CD14-positive monocyte (primary cell): ENCODE measurements at regions not wholly inside any gene's neighbourhood (a gene's known extent, or its start where the extent isn't known, plus 50 kb on each side); places are given as distances from the start of the nearest gene placed in this dataset.

ENCODE experiments used
- DNase-seq, 3 donors: peaks; one replicate each; pipeline ENCODE4 v3.0.0-alpha.2; 2011 to 2022
- H2AFZ ChIP-seq: 2 replicates; pipeline ENCODE4 v1.6.0; 2012; ENCODE audit warnings: mild to moderate bottlenecking, low read depth, low read length, inconsistent platforms; ENCODE audit not compliant: insufficient read depth, poor library complexity, severe bottlenecking
- H3K27ac ChIP-seq, 2 donors: 1 replicate in 1 of 2; 2 replicates in 1 of 2; pipeline ENCODE4 v1.5.1; 2012 to 2013; ENCODE audit warnings: low read length in 2 of 2, control low read depth in 1 of 2, inconsistent platforms in 1 of 2, low read depth in 1 of 2, mild to moderate bottlenecking in 1 of 2
- H3K27me3 ChIP-seq, 2 donors: one replicate each; pipeline versions ENCODE4 v1.6.0 to v1.6.1; 2011 to 2013; ENCODE audit warnings: low read length in 2 of 2; ENCODE audit not compliant: control insufficient read depth in 2 of 2, insufficient read depth in 2 of 2
- H3K36me3 ChIP-seq, 2 donors: replicated peaks in 1 of 2; 1 replicate in 1 of 2; 2 replicates in 1 of 2; pipeline versions ENCODE4 v1.5.1 to v1.6.1; 2012 to 2013; ENCODE audit warnings: low read length in 2 of 2, control low read depth in 1 of 2, inconsistent platforms in 1 of 2, mild to moderate bottlenecking in 1 of 2; ENCODE audit not compliant: insufficient read depth in 2 of 2, control insufficient read depth in 1 of 2
- H3K4me1 ChIP-seq, 2 donors: 1 replicate in 1 of 2; 2 replicates in 1 of 2; pipeline versions ENCODE4 v1.5.1 to v1.6.1; 2012 to 2013; ENCODE audit warnings: low read length in 2 of 2, control low read depth in 1 of 2, inconsistent platforms in 1 of 2, mild to moderate bottlenecking in 1 of 2, moderate library complexity in 1 of 2; ENCODE audit not compliant: insufficient read depth in 2 of 2, control insufficient read depth in 1 of 2
- H3K4me2 ChIP-seq: replicated peaks from 2 replicates; pipeline ENCODE3; 2012; ENCODE audit warnings: low read length, moderate library complexity, mild to moderate bottlenecking; ENCODE audit not compliant: poor library complexity, severe bottlenecking; ENCODE audit errors: extremely low read depth
- H3K4me3 ChIP-seq, 3 experiments: fragments of 200-600 bp in 1 of 3; sonication (generic) in 1 of 3; replicated peaks in 1 of 3; 1 replicate in 2 of 3; 2 replicates in 1 of 3; pipeline ENCODE4 v1.5.1; 2011 to 2013; ENCODE audit warnings: low read length in 3 of 3, mild to moderate bottlenecking in 3 of 3, control low read depth in 2 of 3, low read depth in 2 of 3, inconsistent platforms in 1 of 3, moderate library complexity in 1 of 3
- H3K79me2 ChIP-seq: 2 replicates; pipeline ENCODE4 v1.6.0; 2012; ENCODE audit warnings: mild to moderate bottlenecking, control low read depth, inconsistent platforms, low read length, moderate library complexity; ENCODE audit not compliant: insufficient read depth
- H3K9ac ChIP-seq: 2 replicates; pipeline ENCODE4 v1.6.0; 2017; ENCODE audit warnings: low read length, mild to moderate bottlenecking; ENCODE audit not compliant: insufficient read depth, poor library complexity, severe bottlenecking
- H3K9me3 ChIP-seq, 2 donors: replicated peaks in 1 of 2; 1 replicate in 1 of 2; 2 replicates in 1 of 2; pipeline versions ENCODE4 v1.5.1 to v1.6.1; 2012 to 2013; ENCODE audit warnings: low read length in 2 of 2, control low read depth in 1 of 2; ENCODE audit not compliant: control insufficient read depth in 1 of 2, insufficient read depth in 1 of 2
- H4K20me1 ChIP-seq: 2 replicates; pipeline ENCODE4 v1.6.0; 2012; ENCODE audit warnings: mild to moderate bottlenecking, low read length, control low read depth, moderate library complexity; ENCODE audit not compliant: insufficient read depth
- H3K27ac Mint-ChIP-seq, 7 donors: one replicate each; pipeline ENCODE4 v1.8.0; 2020; ENCODE audit warnings: mild to moderate bottlenecking in 7 of 7, mixed read lengths in 7 of 7, moderate library complexity in 6 of 7, inconsistent platforms in 2 of 7
- H3K27me3 Mint-ChIP-seq, 3 donors: one replicate each; pipeline ENCODE4 v1.8.0; 2021 to 2022; ENCODE audit warnings: low read depth in 3 of 3, mild to moderate bottlenecking in 3 of 3, mixed read lengths in 3 of 3, moderate library complexity in 3 of 3, inconsistent platforms in 1 of 3
- H3K36me3 Mint-ChIP-seq, 2 donors: one replicate each; pipeline ENCODE4 v1.8.0; 2020; ENCODE audit warnings: mixed read lengths in 2 of 2, inconsistent platforms in 1 of 2, mild to moderate bottlenecking in 1 of 2
- H3K4me1 Mint-ChIP-seq: one replicate; pipeline ENCODE4 v1.8.0; 2020; ENCODE audit warnings: mild to moderate bottlenecking, mixed read lengths
- H3K4me3 Mint-ChIP-seq, 2 donors: one replicate each; pipeline ENCODE4 v1.8.0; 2020; ENCODE audit warnings: mild to moderate bottlenecking in 2 of 2, mixed read lengths in 2 of 2, moderate library complexity in 1 of 2
- H3K9me3 Mint-ChIP-seq, 7 donors: one replicate each; pipeline ENCODE4 v1.8.0; 2020 to 2022; ENCODE audit warnings: mixed read lengths in 7 of 7, mild to moderate bottlenecking in 6 of 7, moderate library complexity in 6 of 7, inconsistent platforms in 2 of 7
- CTCF ChIP-seq: fragments of 200-600 bp; IDR thresholded peaks from one replicate; pipeline ENCODE4 v1.8.0; 2022; ENCODE audit warnings: antibody characterized with exemption, mild to moderate bottlenecking
- WGBS: methylation state at CpG from one replicate; pipeline ENCODE4 v1.1.5; 2013; ENCODE audit warnings: missing lambda C conversion rate; ENCODE audit not compliant: insufficient coverage; 5-methylcytosine and 5-hydroxymethylcytosine counted together
- intact Hi-C, 2 donors: fragments of 100-400 bp; cut with micrococcal nuclease; formaldehyde crosslinking; loops; one replicate each; pipeline versions ENCODE4 v1.15.0 to v1.15.1; 2023

- intact Hi-C loops, result no loop called here
- H3K4me1 Mint-ChIP-seq, result no peaks in the 10 kb centered on the region
- WGBS, result 100% methylated on average over 1 of the region's 2 CpGs
- no peaks in the 10 kb centered on the region for H3K36me3 Mint-ChIP-seq
- H3K27me3 ChIP-seq, result no peaks in the 10 kb centered on the region
- no peak overlapping the region for H3K4me3 ChIP-seq
- H3K27me3 Mint-ChIP-seq, result no peaks in the 10 kb centered on the region
- peaks cover 0 to 5% of the 10 kb centered on the region in 2 donors for H3K9me3 ChIP-seq
- no peaks in the 10 kb centered on the region for H3K4me1 ChIP-seq
- no peaks in the 10 kb centered on the region for H3K79me2 ChIP-seq
- no peaks in the 10 kb centered on the region for H3K36me3 ChIP-seq
- peaks cover 0 to 3% (median 0%) of the 10 kb centered on the region in 7 donors for H3K9me3 Mint-ChIP-seq
- no peaks in the 10 kb centered on the region for H4K20me1 ChIP-seq
- H3K9ac ChIP-seq, result no peak overlapping the region
- no peak overlapping the region for H3K4me2 ChIP-seq
- DNase-seq, result no peak
- TF ChIP-seq CTCF, result no peak
- no peak overlapping the region for H3K27ac ChIP-seq
- H3K27ac Mint-ChIP-seq, result no peak overlapping the region
- no peak overlapping the region for H3K4me3 Mint-ChIP-seq
- H2AFZ ChIP-seq, result no peak overlapping the region
These were observed 512.0 kb downstream of the KIF20B start for GRCh38 chr10:90213346-90213745.

- Histone ChIP-seq H3K4me1 (no peaks in the 10 kb centered on the region), H3K9ac (no peak overlapping the region), H4K20me1 (no peaks in the 10 kb centered on the region), H3K27me3 (no peaks in the 10 kb centered on the region), H3K4me3 (no peak overlapping the region), H2AFZ (no peak overlapping the region), H3K36me3 (no peaks in the 10 kb centered on the region), H3K9me3 (peaks cover 2 to 5% of the 10 kb centered on the region in 2 donors), H3K4me2 (no peak overlapping the region), H3K27ac (no peak overlapping the region), H3K79me2 (no peaks in the 10 kb centered on the region)
- intact Hi-C loops, result no loop called here
- Mint-ChIP-seq H3K9me3 (peaks cover 0 to 9% (median 2%) of the 10 kb centered on the region in 7 donors), H3K27me3 (no peaks in the 10 kb centered on the region), H3K4me1 (no peaks in the 10 kb centered on the region), H3K4me3 (no peak overlapping the region), H3K27ac (no peak overlapping the region), H3K36me3 (no peaks in the 10 kb centered on the region)
- no peak for DNase-seq
- no peak for TF ChIP-seq CTCF
These were observed 517.5 kb downstream of the KIF20B start for GRCh38 chr10:90218846-90219245.
